ENCODE measurements at regions not wholly inside any gene's neighbourhood (a gene's known extent, or its start where the extent isn't known, plus 50 kb on each side); places are given as distances from the start of the nearest gene placed in this dataset.

GRCh38 chr1:81613803-81614202, 186.9 kb upstream of the ADGRL2 start:
- DNase-seq: no peak

GRCh38 chr1:81607924-81608323, 192.8 kb upstream of the ADGRL2 start:
- no peak for DNase-seq

- DNase-seq: no peak
Measured at GRCh38 chr1:81607086-81607485, 193.6 kb upstream of the ADGRL2 start.

- no peak for DNase-seq
Measured at GRCh38 chr1:81606656-81607055, 194.1 kb upstream of the ADGRL2 start.

GRCh38 chr1:81605023-81605422, 195.7 kb upstream of the ADGRL2 start:
- DNase-seq: no peak

GRCh38 chr1:81600878-81601622, 199.7 kb upstream of the ADGRL2 start:
- DNase-seq: no peak

GRCh38 chr1:81600363-81600762, 200.4 kb upstream of the ADGRL2 start:
- no peak for DNase-seq

- DNase-seq: no peak
Measured at GRCh38 chr1:81598623-81599022, 202.1 kb upstream of the ADGRL2 start.

GRCh38 chr1:81597720-81598426, 202.9 kb upstream of the ADGRL2 start:
- DNase-seq: no peak

- no peak for DNase-seq
Measured at GRCh38 chr1:81596341-81596740, 204.4 kb upstream of the ADGRL2 start.

- DNase-seq: no peak
Measured at GRCh38 chr1:81594206-81594605, 206.5 kb upstream of the ADGRL2 start.

- DNase-seq: no peak
Measured at GRCh38 chr1:81592233-81592632, 208.5 kb upstream of the ADGRL2 start.

- no peak for DNase-seq
Measured at GRCh38 chr1:81590171-81590570, 210.6 kb upstream of the ADGRL2 start.

GRCh38 chr1:81588149-81588548, 212.6 kb upstream of the ADGRL2 start:
- no peak for DNase-seq

- no peak for DNase-seq
Measured at GRCh38 chr1:81587426-81587825, 213.3 kb upstream of the ADGRL2 start.

GRCh38 chr1:81585371-81585770, 215.4 kb upstream of the ADGRL2 start:
- no peak for DNase-seq

- no peak for DNase-seq
Measured at GRCh38 chr1:81584398-81584797, 216.3 kb upstream of the ADGRL2 start.

GRCh38 chr1:81583878-81584277, 216.9 kb upstream of the ADGRL2 start:
- no peak for DNase-seq

- DNase-seq: no peak
Measured at GRCh38 chr1:81582467-81582986, 218.2 kb upstream of the ADGRL2 start.

- no peak for DNase-seq
Measured at GRCh38 chr1:81578867-81579266, 221.9 kb upstream of the ADGRL2 start.

- no peak for DNase-seq
Measured at GRCh38 chr1:81577004-81577697, 223.6 kb upstream of the ADGRL2 start.

GRCh38 chr1:81574408-81574807, 226.3 kb upstream of the ADGRL2 start:
- no peak for DNase-seq

GRCh38 chr1:81573458-81573857, 227.3 kb upstream of the ADGRL2 start:
- DNase-seq: no peak

- no peak for DNase-seq
Measured at GRCh38 chr1:81571946-81572345, 228.8 kb upstream of the ADGRL2 start.
